GM23338 (cell line): ENCODE measurements at regions not wholly inside any gene's neighbourhood (a gene's known extent, or its start where the extent isn't known, plus 50 kb on each side); places are given as distances from the start of the nearest gene placed in this dataset.

ENCODE experiments used
- ATAC-seq: fragments of 200-7000 bp; cut with Tn5 transposase; 3 replicates; pipeline ENCODE4 v1.9.1; 2020
- DNase-seq: peaks from one replicate; pipeline ENCODE4 v3.0.0-alpha.2; 2015; ENCODE audit warnings: low spot score
- H2AFZ ChIP-seq: fragments of 200-600 bp; sonication (generic); 2 replicates; pipeline ENCODE4 v1.8.0; 2016; ENCODE audit warnings: antibody characterized with exemption, mild to moderate bottlenecking, moderate library complexity
- H3F3A ChIP-seq: fragments of 200-600 bp; sonication (generic); replicated peaks from 2 replicates; pipeline ENCODE4 v1.8.0; 2017; ENCODE audit warnings: antibody characterized with exemption, mixed run types, low read depth
- H3K27ac ChIP-seq: fragments of 200-600 bp; sonication (generic); 2 replicates; pipeline ENCODE4 v1.6.1; 2016; ENCODE audit warnings: low read depth
- H3K27me3 ChIP-seq: fragments of 200-600 bp; sonication (generic); 2 replicates; pipeline ENCODE4 v1.8.0; 2016; ENCODE audit warnings: mild to moderate bottlenecking, mixed run types, moderate library complexity; ENCODE audit not compliant: insufficient read depth
- H3K36me3 ChIP-seq: fragments of 200-600 bp; sonication (generic); 2 replicates; pipeline ENCODE4 v1.8.0; 2016; ENCODE audit warnings: mild to moderate bottlenecking; ENCODE audit not compliant: insufficient read depth
- H3K4me1 ChIP-seq: fragments of 200-600 bp; sonication (generic); 2 replicates; pipeline ENCODE4 v1.8.0; 2016; ENCODE audit warnings: mild to moderate bottlenecking, moderate library complexity; ENCODE audit not compliant: insufficient read depth
- H3K4me2 ChIP-seq: fragments of 200-600 bp; sonication (generic); 2 replicates; pipeline ENCODE4 v1.7.1; 2017; ENCODE audit warnings: mixed run types
- H3K4me3 ChIP-seq: fragments of 200-600 bp; sonication (generic); 2 replicates; pipeline ENCODE4 v1.6.1; 2016; ENCODE audit warnings: mixed run types
- H3K79me2 ChIP-seq: fragments of 200-600 bp; sonication (generic); replicated peaks from 2 replicates; pipeline ENCODE4 v1.8.0; 2017; ENCODE audit warnings: mild to moderate bottlenecking; ENCODE audit not compliant: insufficient read depth
- H3K9me2 ChIP-seq: fragments of 200-600 bp; sonication (generic); 2 replicates; pipeline ENCODE4 v1.8.0; 2017; ENCODE audit not compliant: insufficient read depth
- H4K20me1 ChIP-seq: fragments of 200-600 bp; sonication (generic); replicated peaks from 2 replicates; pipeline ENCODE4 v1.8.0; 2017; ENCODE audit warnings: mild to moderate bottlenecking; ENCODE audit not compliant: insufficient read depth
- H3K27ac Mint-ChIP-seq: 2 replicates; pipeline ENCODE4 v1.8.0; 2020; ENCODE audit warnings: inconsistent platforms, mild to moderate bottlenecking, moderate library complexity, mixed read lengths
- H3K27me3 Mint-ChIP-seq: 3 replicates; pipeline ENCODE4 v1.8.0; 2022; ENCODE audit warnings: low read depth, mild to moderate bottlenecking, moderate library complexity, mixed read lengths, inconsistent platforms; ENCODE audit not compliant: insufficient read depth, poor library complexity
- H3K36me3 Mint-ChIP-seq: 3 replicates; pipeline ENCODE4 v1.8.0; 2021; ENCODE audit warnings: low read depth, mild to moderate bottlenecking, inconsistent platforms, moderate library complexity, mixed read lengths
- H3K4me1 Mint-ChIP-seq: 3 replicates; pipeline ENCODE4 v1.8.0; 2020; ENCODE audit warnings: mild to moderate bottlenecking, inconsistent platforms, mixed read lengths
- H3K4me3 Mint-ChIP-seq: 3 replicates; pipeline ENCODE4 v1.8.0; 2021; ENCODE audit warnings: moderate library complexity, mild to moderate bottlenecking, inconsistent platforms, mixed read lengths
- H3K9me3 Mint-ChIP-seq: 3 replicates; pipeline ENCODE4 v1.8.0; 2020; ENCODE audit warnings: moderate library complexity, mild to moderate bottlenecking, inconsistent platforms, mixed read lengths
- CREB1 ChIP-seq: fragments of 250-450 bp; sonication (Bioruptor Pico); IDR thresholded peaks from 2 replicates; pipeline ENCODE4 v1.5.0; 2020; ENCODE audit warnings: low read depth, mild to moderate bottlenecking, moderate library complexity
- CTCF ChIP-seq, 2 experiments: fragments of 200-600 bp in 1 of 2; sonication (generic) in 1 of 2; conservative IDR thresholded peaks; 2 replicates each; pipeline versions ENCODE4 v1.5.1 to v1.6.1; 2016 to 2017; ENCODE audit warnings: antibody characterized with exemption in 2 of 2, low read depth in 2 of 2, mild to moderate bottlenecking in 2 of 2, moderate library complexity in 1 of 2
- ETS1 ChIP-seq: IDR thresholded peaks from 2 replicates; pipeline ENCODE4 v1.6.1; 2016; ENCODE audit warnings: antibody characterized with exemption
- EZH2phosphoT487 ChIP-seq: fragments of 200-600 bp; sonication (generic); IDR thresholded peaks from one replicate; pipeline ENCODE4 v1.8.1; 2018; ENCODE audit warnings: antibody characterized with exemption; ENCODE audit not compliant: unreplicated experiment
- JUNB ChIP-seq: IDR thresholded peaks from one replicate; pipeline ENCODE4 v1.6.1; 2016; ENCODE audit warnings: antibody characterized with exemption; ENCODE audit not compliant: unreplicated experiment
- POLR2AphosphoS5 ChIP-seq: IDR thresholded peaks from 2 replicates; pipeline ENCODE4 v1.6.1; 2016; ENCODE audit warnings: antibody characterized with exemption, low read depth
- REST ChIP-seq: IDR thresholded peaks from one replicate; pipeline ENCODE4 v1.6.1; 2018; ENCODE audit warnings: antibody characterized with exemption; ENCODE audit not compliant: unreplicated experiment
- STAT1 ChIP-seq: IDR thresholded peaks from one replicate; pipeline ENCODE4 v1.6.1; 2016; ENCODE audit warnings: antibody characterized with exemption; ENCODE audit not compliant: unreplicated experiment
- ZNF114 ChIP-seq: fragments of 250-450 bp; sonication (Bioruptor Pico); IDR thresholded peaks from 2 replicates; pipeline ENCODE4 v1.5.0; 2020; ENCODE audit warnings: mild to moderate bottlenecking, moderate library complexity
- ZNF331 ChIP-seq: fragments of 250-450 bp; sonication (Bioruptor Pico); IDR thresholded peaks from 2 replicates; pipeline ENCODE4 v1.5.0; 2020; ENCODE audit warnings: low read depth, mild to moderate bottlenecking, moderate library complexity

DNA sequence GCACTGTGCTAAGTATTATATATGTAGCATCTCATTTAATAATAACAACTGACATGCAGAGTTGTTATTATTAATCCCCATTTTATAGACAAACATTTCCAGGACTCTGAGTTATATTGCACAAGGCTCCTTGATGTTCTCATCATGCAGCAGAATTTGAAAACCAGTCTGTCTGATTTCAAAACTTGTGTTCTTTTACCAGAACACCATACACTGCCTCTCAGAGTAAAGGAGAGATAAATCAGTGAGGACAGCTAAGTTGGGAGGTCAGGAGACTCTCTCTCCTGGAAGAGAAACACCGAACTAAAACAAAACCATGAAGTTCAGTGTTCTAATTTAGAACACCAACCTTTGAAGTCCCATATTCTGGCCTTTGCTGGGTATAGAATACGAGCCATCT is 92.7 kb upstream of the TNC start:
- Histone ChIP-seq H3F3A (no peaks in the 10 kb centered on the region), H3K4me2 (no peak overlapping the region), H3K4me3 (no peak overlapping the region), H3K27ac (no peak overlapping the region), H3K4me1 (peaks cover 8% of the 10 kb centered on the region; the same call in 1 of the 2 replicates), H3K9me2 (peaks cover 3% of the 10 kb centered on the region; the same call in 1 of the 2 replicates), H4K20me1 (no peaks in the 10 kb centered on the region), H3K36me3 (no peaks in the 10 kb centered on the region), H2AFZ (no peak overlapping the region), H3K27me3 (no peaks in the 10 kb centered on the region), H3K79me2 (no peaks in the 10 kb centered on the region)
- ATAC-seq, result no peak
- Mint-ChIP-seq H3K27ac (no peak overlapping the region), H3K36me3 (no peaks in the 10 kb centered on the region), H3K9me3 (no peaks in the 10 kb centered on the region), H3K4me3 (no peak overlapping the region), H3K4me1 (peaks cover 10% of the 10 kb centered on the region), H3K27me3 (peaks cover 1% of the 10 kb centered on the region)
- TF ChIP-seq CTCF (conservative IDR thresholded peaks at IDR 0.05; ENCODE audit: low read depth in 2 of 2) (no peak), JUNB (no peak), STAT1 (no peak), ZNF331 (CRISPR knock-in tag) (no peak), EZH2phosphoT487 (no peak), ETS1 (no peak), POLR2AphosphoS5 (no peak), ZNF114 (CRISPR knock-in tag) (no peak)
- no peak for DNase-seq

DNA sequence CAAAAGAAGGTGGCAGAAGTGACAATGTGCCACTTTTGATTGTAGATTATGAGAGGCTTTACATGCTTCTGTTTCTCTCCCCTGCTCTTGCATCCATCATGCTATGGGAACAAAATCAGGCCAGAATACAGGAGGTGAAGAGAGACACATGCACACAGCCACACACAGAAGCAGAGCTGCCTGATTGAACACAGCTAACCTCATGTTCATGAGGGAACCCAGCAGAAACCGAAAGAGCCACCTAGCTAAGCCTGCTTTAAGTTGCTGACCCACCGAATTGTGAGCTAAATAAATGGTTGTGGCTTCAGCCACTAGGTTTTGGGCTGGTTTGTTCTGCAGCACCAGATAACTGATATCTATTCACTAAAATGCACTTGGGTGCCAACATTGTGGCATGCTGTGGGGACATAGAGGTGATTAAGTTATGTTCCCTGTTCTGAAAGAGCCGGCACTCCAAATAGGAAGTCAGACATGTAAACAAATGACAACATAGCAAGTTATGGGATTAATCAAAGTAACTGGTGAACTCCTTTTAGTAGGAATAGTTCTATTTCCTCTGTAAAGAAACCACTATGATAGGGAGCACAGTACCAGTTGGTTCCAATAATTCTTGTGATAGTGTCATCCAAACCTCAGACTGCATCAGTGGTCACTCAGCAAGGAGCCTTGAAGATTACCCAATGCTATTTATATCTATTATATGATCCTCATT is 93.6 kb upstream of the TNC start:
- no peaks in the 10 kb centered on the region for H3K79me2 ChIP-seq
- no peaks in the 10 kb centered on the region for H4K20me1 ChIP-seq
- ATAC-seq, result no peak
- H3F3A ChIP-seq, result no peaks in the 10 kb centered on the region
- no peak for DNase-seq
- H3K4me2 ChIP-seq, result no peak overlapping the region
- no peak overlapping the region for H2AFZ ChIP-seq
- H3K36me3 Mint-ChIP-seq, result no peaks in the 10 kb centered on the region
- H3K27me3 ChIP-seq, result no peaks in the 10 kb centered on the region
- H3K9me3 Mint-ChIP-seq, result no peaks in the 10 kb centered on the region
- no peak overlapping the region for H3K4me3 Mint-ChIP-seq
- H3K9me2 ChIP-seq, result no peaks in the 10 kb centered on the region; the same call in 1 of the 2 replicates
- no peak overlapping the region for H3K27ac ChIP-seq
- H3K4me1 ChIP-seq, result peaks cover 8% of the 10 kb centered on the region; the same call in 1 of the 2 replicates
- H3K4me3 ChIP-seq, result no peak overlapping the region
- no peak overlapping the region for H3K27ac Mint-ChIP-seq
- H3K27me3 Mint-ChIP-seq, result peaks cover 1% of the 10 kb centered on the region
- no peaks in the 10 kb centered on the region for H3K36me3 ChIP-seq
- peaks cover 10% of the 10 kb centered on the region for H3K4me1 Mint-ChIP-seq
- TF ChIP-seq CREB1 (CRISPR knock-in tag), result no peak
- TF ChIP-seq REST, result no peak
- no peak for TF ChIP-seq ZNF331 (CRISPR knock-in tag)
- no peak for TF ChIP-seq CTCF (conservative IDR thresholded peaks at IDR 0.05; ENCODE audit: low read depth in 2 of 2)
- no peak for TF ChIP-seq JUNB
- TF ChIP-seq STAT1, result no peak
